HuH-7 (cell line): ENCODE measurements at regions not wholly inside any gene's neighbourhood (a gene's known extent, or its start where the extent isn't known, plus 50 kb on each side); places are given as distances from the start of the nearest gene placed in this dataset.
A peak's percentile ranks its signal among the peaks of the same experiment; 100 is the strongest.
"Not testable (repeated sequence)": the region's sequence is repeated elsewhere in the genome, so short reads cannot be mapped to it uniquely, and the experiment has no call there.

Experiments used
- DNase-seq: peaks from one replicate; pipeline ENCODE4 v3.0.0; 2011; ENCODE audit warnings: low spot score

- no peak for DNase-seq
Measured at GRCh38 chr2:6139142-6139541, 447.0 kb downstream of the SOX11 start.

GRCh38 chr2:6139916-6140315, 447.7 kb downstream of the SOX11 start:
- DNase-seq = no peak

DNA sequence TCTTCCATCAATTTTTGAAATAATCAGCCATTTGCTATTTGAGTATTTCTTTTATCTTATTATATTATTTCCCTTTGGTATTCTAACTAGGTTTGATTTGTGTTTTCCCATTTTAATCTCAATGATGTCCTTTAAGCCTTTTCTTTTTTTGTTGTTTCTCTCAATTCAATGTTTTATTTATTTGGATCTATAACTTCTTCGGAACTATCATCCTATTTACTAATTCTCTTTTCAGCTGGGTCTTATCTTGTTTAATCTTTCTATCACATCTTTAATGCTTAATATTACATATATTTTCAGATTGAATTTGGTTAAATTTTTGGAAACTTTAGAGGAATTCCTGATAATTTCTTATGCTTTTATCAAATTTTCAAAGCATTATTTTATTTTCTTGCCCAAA, 448.3 kb downstream of the SOX11 start:
- no peak for DNase-seq

DNA sequence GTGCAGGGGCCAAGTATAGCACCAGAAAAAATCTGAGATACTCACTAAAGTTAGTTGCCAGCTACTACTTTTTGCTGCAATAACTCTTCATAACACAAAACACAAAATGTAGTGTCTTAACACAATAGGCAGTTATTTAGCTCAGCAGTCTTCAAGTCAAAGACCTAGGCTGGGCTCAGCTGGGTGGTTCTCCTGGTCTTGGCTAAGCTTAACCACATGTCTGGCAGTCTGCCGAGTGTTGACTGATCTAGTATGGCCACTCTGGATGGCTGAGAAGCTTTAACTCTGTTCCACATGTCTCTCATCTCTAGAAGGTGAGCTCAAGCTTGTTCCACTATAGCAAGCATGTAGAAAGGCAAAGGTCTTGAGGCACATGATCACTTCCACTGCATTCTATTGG, 451.6 kb downstream of the SOX11 start:
- DNase-seq = no peak

- DNase-seq = not testable (repeated sequence)
Measured at GRCh38 chr2:6147215-6147614, 455.0 kb downstream of the SOX11 start.

- DNase-seq = no peak
Measured at GRCh38 chr2:6148882-6149281, 456.7 kb downstream of the SOX11 start.

- DNase-seq = no peak
Measured at GRCh38 chr2:6159606-6160005, 467.4 kb downstream of the SOX11 start.

DNA sequence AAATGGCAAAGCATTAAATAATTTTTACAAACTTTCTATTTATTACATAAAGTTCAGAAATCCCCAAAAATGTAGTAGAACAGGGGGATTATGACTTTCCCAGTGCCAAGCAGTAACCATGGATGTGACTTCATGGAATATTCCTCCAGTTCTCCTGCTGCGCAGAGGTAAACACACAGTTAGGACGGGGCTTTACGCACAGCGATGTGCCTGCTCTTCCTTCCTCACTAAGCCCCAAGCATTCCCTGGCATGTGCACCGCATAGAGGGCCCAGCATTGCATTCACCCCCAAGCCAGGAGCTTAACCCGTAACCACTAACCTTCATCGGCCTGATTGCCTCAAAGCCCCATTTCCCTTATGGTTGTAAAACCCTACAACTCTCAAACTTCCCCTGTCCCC, 471.7 kb downstream of the SOX11 start:
- DNase-seq = no peak

DNA sequence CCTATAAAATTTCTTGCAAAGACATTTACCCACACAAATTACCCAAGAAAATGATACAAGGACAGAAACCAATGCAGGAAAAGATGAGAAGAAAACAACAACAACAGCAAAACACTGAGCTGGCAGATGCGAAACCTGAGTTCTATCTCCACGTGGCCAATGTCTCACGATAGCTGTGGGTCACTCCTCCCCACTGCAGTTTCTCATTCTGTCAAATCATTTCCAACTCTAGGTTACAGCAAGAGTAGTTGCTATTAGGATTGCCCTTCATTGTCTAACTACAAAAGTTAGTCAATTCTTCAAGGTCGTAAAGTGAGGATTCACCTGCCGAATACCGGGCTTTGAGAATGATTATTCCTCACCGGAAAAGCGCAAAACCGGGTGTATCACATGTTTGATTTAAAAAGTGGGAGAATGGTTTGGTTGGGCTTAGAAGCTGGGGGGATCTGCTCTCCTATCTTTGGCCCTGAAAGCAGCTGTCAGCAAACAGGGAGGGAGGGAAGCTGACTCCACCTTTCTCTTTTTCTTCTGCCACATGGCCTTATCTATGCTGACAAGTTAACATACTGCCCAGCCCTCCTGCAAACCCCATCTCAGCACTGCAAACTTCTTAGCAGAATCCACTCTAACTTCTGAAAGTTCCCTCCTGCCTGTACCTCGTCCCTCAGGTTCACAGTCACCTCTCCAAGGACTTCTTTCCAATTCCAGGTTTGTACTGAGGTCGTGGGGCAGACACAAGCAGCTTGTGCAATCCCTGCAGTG, 473.0 kb downstream of the SOX11 start:
- DNase-seq = no peak

DNA sequence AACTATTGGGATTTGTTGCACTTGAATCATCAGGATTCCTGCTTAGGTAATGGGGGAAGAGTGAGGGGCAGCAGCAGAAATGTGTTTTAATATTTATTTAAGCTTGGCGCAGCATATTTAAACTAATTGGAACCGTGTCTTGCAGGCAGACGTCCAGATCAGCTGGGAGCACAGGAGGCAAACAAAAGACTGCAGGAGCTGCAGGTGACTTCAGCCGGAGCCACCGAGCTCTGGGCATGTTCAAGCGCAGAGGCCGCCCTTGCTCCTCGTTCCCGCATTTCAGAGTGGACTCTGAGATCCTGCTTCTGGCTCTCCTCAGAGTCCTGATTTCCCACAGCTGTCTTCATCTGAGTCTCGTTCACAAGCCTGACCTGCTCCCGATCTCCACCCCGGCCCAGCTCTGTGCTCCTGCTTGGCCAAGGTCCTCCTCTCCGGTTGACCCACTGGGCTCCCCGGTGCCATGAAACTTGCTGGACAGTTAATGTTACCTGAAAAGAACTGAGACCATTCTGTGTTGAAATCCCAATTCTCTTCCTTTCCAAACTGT, 475.5 kb downstream of the SOX11 start:
- DNase-seq = no peak

GRCh38 chr2:6168485-6168884, 476.3 kb downstream of the SOX11 start:
- no peak for DNase-seq

GRCh38 chr2:6171294-6171693, 479.1 kb downstream of the SOX11 start:
- no peak for DNase-seq

DNA sequence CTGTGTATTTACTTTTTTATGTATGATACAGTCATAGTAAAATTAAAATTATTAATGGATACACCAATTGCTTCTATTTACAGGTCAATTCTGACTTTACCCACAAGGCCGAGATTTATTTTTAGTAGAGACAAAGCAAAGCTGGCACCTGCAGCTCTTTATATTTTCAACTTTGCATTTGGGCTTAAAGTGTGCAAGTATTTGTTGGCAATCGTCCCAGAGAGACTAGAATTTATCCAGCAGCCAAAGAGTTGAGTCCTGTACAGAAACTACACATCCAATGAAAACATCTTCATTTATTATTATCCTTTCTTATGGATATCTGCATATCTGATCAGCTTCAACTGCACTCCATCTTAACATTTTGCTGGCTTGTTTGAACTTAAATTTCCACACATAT, 485.6 kb downstream of the SOX11 start:
- DNase-seq = no peak

DNA sequence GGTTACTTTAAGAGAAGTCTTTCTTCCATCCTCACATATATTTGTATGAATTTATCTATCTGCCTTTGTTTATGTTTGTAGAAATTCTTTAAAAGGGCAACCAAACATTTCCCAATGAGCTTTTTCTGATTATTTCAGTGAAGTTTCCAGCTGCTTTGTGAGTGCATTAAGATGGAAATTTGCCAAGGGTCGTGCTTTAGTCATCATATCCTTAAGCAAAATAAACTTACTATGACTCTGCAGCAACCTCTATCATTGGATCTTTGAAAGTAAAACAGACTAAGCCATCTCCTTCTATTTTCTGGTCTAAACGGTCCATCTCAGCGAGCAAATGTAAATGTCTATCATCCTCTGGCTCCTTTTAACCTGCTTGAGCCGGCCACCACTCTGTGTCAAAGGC, 489.3 kb downstream of the SOX11 start:
- DNase-seq = no peak

- DNase-seq = no peak
Measured at GRCh38 chr2:6181926-6182325, 489.7 kb downstream of the SOX11 start.

DNA sequence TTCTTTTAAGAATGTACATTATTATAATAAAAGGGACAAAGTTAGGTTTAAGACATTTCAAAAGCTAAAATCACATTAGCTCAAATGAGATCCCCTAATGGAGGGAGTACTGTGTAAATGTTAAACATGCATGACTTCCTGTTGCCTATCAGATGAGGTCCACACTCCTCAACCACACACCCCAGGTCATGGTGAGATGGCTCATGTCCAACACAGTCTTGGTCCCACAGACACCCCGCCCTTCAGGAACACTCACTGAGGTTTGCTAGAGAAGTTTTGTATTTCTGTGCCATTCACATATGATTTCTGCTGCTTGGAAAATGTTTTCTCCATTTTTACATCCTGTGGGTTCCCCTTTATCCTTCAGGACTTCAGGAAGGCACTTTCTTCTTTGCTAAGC, 491.0 kb downstream of the SOX11 start:
- DNase-seq = no peak

- DNase-seq = no peak
Measured at GRCh38 chr2:6184532-6185292, 492.5 kb downstream of the SOX11 start.

DNA sequence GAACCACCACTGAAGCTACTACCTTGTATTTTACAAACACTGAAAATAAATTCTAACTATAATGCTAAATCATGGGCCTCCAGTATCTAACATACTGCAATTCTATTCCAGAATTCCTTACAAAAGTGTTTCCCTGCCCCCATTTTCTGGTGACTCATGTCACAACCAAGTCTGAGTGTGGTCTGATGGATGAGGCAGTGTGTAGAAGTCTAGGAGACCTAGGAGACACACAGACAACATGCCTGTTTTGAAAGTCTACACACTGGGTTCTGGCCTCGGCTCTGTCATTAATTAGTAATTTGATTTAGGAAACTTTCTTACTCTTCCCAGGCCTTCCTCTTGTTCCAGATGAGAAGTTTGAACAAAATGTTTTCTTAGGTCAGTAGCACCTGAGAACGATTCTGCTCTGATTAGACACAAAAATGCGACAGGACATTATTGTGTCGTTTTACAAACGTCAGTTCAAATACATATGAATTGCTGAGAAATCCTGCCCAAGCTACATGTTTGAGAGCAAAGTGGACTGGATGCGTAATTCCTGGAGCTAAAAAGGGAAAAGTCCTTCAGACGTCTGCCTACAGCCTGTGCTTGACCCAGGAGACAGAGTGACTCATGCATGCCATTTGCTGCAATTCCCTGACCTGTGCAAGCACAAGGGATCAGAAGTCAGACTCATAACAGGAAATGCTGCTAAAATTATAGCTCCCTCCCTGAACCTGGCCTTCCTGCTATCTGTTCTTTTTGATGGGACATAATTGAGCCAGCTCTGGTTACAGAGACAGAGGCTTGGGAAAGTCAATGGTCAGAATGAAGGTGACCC, 494.4 kb downstream of the SOX11 start:
- DNase-seq = peak; percentile 39

GRCh38 chr2:6196449-6196848, 504.3 kb downstream of the SOX11 start:
- peak; percentile 10 for DNase-seq

DNA sequence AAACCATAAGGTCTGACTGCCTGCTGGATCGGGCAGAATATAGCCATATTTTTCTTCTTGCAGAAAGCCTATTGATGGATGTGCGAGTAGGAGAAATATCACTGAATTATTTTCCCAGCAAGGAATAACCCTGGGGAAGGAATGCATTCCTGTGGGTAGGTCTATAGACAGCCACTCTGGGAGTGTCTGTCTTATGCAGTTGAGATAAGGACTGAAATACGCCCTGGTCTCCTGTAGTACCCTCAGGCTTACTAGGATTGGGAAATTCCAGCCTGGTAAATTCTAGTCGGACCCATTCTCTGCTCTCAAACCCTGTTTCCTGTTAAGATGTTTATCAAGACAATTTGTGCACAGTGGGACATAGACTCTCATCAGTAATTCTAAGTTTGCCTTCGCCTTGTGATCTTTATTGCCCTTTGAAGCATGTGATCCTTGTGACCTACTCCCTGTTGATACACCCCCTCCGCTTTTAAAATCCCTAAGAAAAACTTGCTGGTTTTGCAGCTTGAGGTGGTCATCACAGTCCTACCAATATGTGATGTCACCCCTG, 506.3 kb downstream of the SOX11 start:
- DNase-seq = not testable (repeated sequence)

DNA sequence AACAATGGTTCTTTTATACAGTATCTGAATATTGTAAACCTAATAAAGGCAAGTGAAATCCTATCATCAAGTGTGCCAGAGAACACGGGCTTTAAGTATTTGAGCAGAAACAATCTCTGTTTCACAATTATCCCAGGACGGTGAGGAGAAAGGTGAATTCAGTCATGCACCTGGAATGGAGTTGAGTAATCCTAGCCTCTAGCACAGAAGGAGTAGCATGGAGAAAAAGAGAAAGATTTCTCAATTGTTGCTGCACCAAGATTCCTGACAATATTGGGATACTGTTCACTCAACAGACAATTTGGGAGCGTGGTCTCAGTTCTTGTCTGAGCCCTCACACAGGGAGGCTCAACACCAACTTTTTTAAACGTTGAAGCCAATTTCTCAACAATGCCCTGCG, 510.6 kb downstream of the SOX11 start:
- DNase-seq = peak; percentile 12

DNA sequence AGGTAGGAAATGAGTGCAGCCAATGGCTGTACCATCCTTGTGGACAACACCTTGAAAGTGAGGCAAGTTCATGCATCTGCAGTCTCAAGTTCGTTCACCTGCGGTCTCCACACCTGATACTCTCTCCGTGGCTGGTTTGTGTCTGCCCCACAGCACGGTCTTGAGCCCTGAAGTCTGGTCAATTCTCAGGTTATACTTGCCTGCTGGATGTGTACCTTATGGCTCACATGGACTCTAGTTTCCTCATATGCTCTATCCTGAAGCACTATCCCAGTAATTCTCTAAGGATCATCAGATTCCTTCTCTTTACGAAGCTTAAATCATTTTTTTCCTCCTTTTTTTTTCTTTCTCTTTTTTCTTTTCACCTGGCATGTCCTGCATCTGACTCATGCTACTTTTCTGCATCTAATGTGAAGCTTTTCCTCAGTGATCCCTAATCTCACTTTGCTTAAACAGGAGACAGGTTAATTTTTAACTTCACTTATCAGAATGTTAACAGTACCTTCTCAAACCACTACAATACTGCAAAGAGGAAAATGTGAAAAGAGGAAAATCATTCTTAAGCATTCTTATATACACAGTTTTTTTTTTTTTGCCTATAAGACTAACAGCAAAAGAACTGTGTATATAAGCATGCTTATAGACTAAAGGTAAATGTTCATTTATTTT, 511.2 kb downstream of the SOX11 start:
- DNase-seq = peak; percentile 22
